Ovary (tissue), 3 donors: ENCODE measurements at regions not wholly inside any gene's neighbourhood (a gene's known extent, or its start where the extent isn't known, plus 50 kb on each side); places are given as distances from the start of the nearest gene placed in this dataset.

Experiments
- CTCF ChIP-seq, 3 donors: fragments of 450-650 bp in 2 of 3; fragments of 200-600 bp in 1 of 3; IDR thresholded peaks; one replicate each; pipeline versions ENCODE4 v1.5.1 to v1.8.0; 2016 to 2022; ENCODE audit warnings: antibody characterized with exemption in 3 of 3, mild to moderate bottlenecking in 1 of 3
- POLR2A ChIP-seq: fragments of 450-650 bp; IDR thresholded peaks from one replicate; pipeline ENCODE4 v1.6.1; 2017; ENCODE audit warnings: antibody characterized with exemption, mild to moderate bottlenecking, moderate library complexity
- donor health status: DM: no; HTN: no; CAD: no.

GRCh38 chr18:67094123-67094522 lies 422.4 kb downstream of the DSEL start:
- TF ChIP-seq CTCF (IDR thresholded peaks at IDR 0.05) (no peak), POLR2A (no peak)
